Mesenchymal stem cell (in vitro differentiated cells and primary cell): ENCODE measurements at regions not wholly inside any gene's neighbourhood (a gene's known extent, or its start where the extent isn't known, plus 50 kb on each side); places are given as distances from the start of the nearest gene placed in this dataset.
A peak's percentile ranks its signal among the peaks of the same experiment; 100 is the strongest.

ENCODE experiments used
- DNase-seq: peaks from one replicate; pipeline ENCODE4 v3.0.0-alpha.2; 2013
- H2AFZ ChIP-seq: one replicate; pipeline ENCODE4 v1.6.1; 2013; ENCODE audit warnings: low read depth, mild to moderate bottlenecking, control low read depth, inconsistent platforms, low read length, moderate library complexity
- H2AK5ac ChIP-seq: 2 replicates; pipeline ENCODE4 v1.6.1; 2013; ENCODE audit warnings: low read length, moderate library complexity, mild to moderate bottlenecking, inconsistent platforms; ENCODE audit not compliant: severe bottlenecking
- H2BK120ac ChIP-seq: one replicate; pipeline ENCODE4 v1.6.1; 2013; ENCODE audit warnings: low read depth, mild to moderate bottlenecking, inconsistent platforms, low read length, moderate library complexity
- H2BK12ac ChIP-seq, 2 experiments: one replicate each; pipeline ENCODE4 v1.6.1; 2013; ENCODE audit warnings: inconsistent platforms in 2 of 2, low read length in 2 of 2, mild to moderate bottlenecking in 2 of 2, moderate library complexity in 2 of 2, control low read depth in 1 of 2
- H2BK15ac ChIP-seq: one replicate; pipeline ENCODE4 v1.6.1; 2013; ENCODE audit warnings: mild to moderate bottlenecking, low read depth, inconsistent platforms; ENCODE audit not compliant: poor library complexity, severe bottlenecking
- H2BK5ac ChIP-seq: 2 replicates; pipeline ENCODE4 v1.6.1; 2013; ENCODE audit warnings: low read depth, mild to moderate bottlenecking, low read length, control low read depth, inconsistent platforms; ENCODE audit not compliant: poor library complexity, severe bottlenecking
- H3K14ac ChIP-seq, 2 experiments: one replicate each; pipeline ENCODE4 v1.6.1; 2013; ENCODE audit warnings: inconsistent platforms in 2 of 2, low read length in 2 of 2, control low read depth in 1 of 2, mild to moderate bottlenecking in 1 of 2, moderate library complexity in 1 of 2
- H3K18ac ChIP-seq, 2 experiments: one replicate each; pipeline ENCODE4 v1.6.1; 2013; ENCODE audit warnings: inconsistent platforms in 2 of 2, low read length in 2 of 2, control low read depth in 1 of 2, low read depth in 1 of 2, mild to moderate bottlenecking in 1 of 2
- H3K23ac ChIP-seq, 2 experiments: one replicate each; pipeline ENCODE4 v1.6.1; 2013; ENCODE audit warnings: inconsistent platforms in 2 of 2, low read length in 2 of 2, mild to moderate bottlenecking in 2 of 2, moderate library complexity in 2 of 2, control low read depth in 1 of 2
- H3K27ac ChIP-seq: 2 replicates; pipeline ENCODE4 v1.5.1; 2013; ENCODE audit warnings: mild to moderate bottlenecking, moderate library complexity, low read length, control low read depth, inconsistent platforms; ENCODE audit not compliant: poor library complexity, severe bottlenecking
- H3K27me3 ChIP-seq, 2 experiments: 2 replicates each; pipeline versions ENCODE4 v1.6.1 to v1.7.0; 2013; ENCODE audit warnings: low read length in 2 of 2, mild to moderate bottlenecking in 2 of 2, moderate library complexity in 2 of 2, control low read depth in 1 of 2, inconsistent platforms in 1 of 2; ENCODE audit not compliant: control insufficient read depth in 1 of 2, insufficient read depth in 1 of 2
- H3K36me3 ChIP-seq, 2 experiments: 2 replicates each; pipeline versions ENCODE4 v1.6.1 to v1.7.0; 2013; ENCODE audit warnings: low read length in 2 of 2, control low read depth in 1 of 2, inconsistent platforms in 1 of 2, low read depth in 1 of 2, mild to moderate bottlenecking in 1 of 2; ENCODE audit not compliant: insufficient read depth in 2 of 2, control insufficient read depth in 1 of 2
- H3K4ac ChIP-seq, 2 experiments: one replicate each; pipeline ENCODE4 v1.6.1; 2013; ENCODE audit warnings: inconsistent platforms in 2 of 2, low read length in 2 of 2, mild to moderate bottlenecking in 2 of 2, moderate library complexity in 2 of 2, control low read depth in 1 of 2, low read depth in 1 of 2
- H3K4me1 ChIP-seq: 2 replicates; pipeline ENCODE4 v1.6.1; 2013; ENCODE audit warnings: low read depth, low read length, control low read depth; ENCODE audit not compliant: control insufficient read depth, insufficient read depth
- H3K4me2 ChIP-seq: 2 replicates; pipeline ENCODE4 v1.6.1; 2013; ENCODE audit warnings: low read length, mild to moderate bottlenecking, inconsistent platforms; ENCODE audit not compliant: poor library complexity, severe bottlenecking
- H3K4me3 ChIP-seq, 2 experiments: 2 replicates each; pipeline versions ENCODE4 v1.5.1 to v1.7.0; 2013; ENCODE audit warnings: low read length in 2 of 2, mild to moderate bottlenecking in 2 of 2, control low read depth in 1 of 2, low read depth in 1 of 2; ENCODE audit not compliant: insufficient read depth in 1 of 2
- H3K79me1 ChIP-seq: replicated peaks from 2 replicates; pipeline ENCODE4 v1.6.1; 2013; ENCODE audit warnings: mild to moderate bottlenecking, control low read depth, low read length, inconsistent platforms; ENCODE audit not compliant: poor library complexity, severe bottlenecking
- H3K9ac ChIP-seq: 2 replicates; pipeline ENCODE4 v1.7.0; 2013; ENCODE audit warnings: mild to moderate bottlenecking, low read length, moderate library complexity
- H3K9me3 ChIP-seq: 2 replicates; pipeline ENCODE4 v1.7.0; 2013; ENCODE audit warnings: mild to moderate bottlenecking, low read length; ENCODE audit not compliant: control insufficient read depth
- H4K8ac ChIP-seq: one replicate; pipeline ENCODE4 v1.6.1; 2013; ENCODE audit warnings: inconsistent platforms, mild to moderate bottlenecking, low read length, moderate library complexity
- H4K91ac ChIP-seq: one replicate; pipeline ENCODE4 v1.6.1; 2013; ENCODE audit warnings: mild to moderate bottlenecking, low read length, inconsistent platforms
- WGBS: methylation state at CpG from one replicate; pipeline ENCODE4 v1.1.7; 2013; ENCODE audit warnings: mixed read lengths; 5-methylcytosine and 5-hydroxymethylcytosine counted together

- H2BK12ac ChIP-seq, result no peak overlapping the region
- H3K4ac ChIP-seq, result no peak overlapping the region
- no peak overlapping the region for H3K27ac ChIP-seq
- no peak overlapping the region for H2BK120ac ChIP-seq
- no peak overlapping the region for H2BK15ac ChIP-seq
- no peak overlapping the region for H2BK5ac ChIP-seq
- H3K4me2 ChIP-seq, result no peak overlapping the region
- no peak overlapping the region for H3K23ac ChIP-seq
- no peaks in the 10 kb centered on the region for H3K9me3 ChIP-seq
- DNase-seq, result no peak
- H3K36me3 ChIP-seq, result no peaks in the 10 kb centered on the region
- no peak overlapping the region for H3K4me3 ChIP-seq
- 92% methylated on average over 6 of the region's 12 CpGs for WGBS
- no peak overlapping the region for H3K18ac ChIP-seq
- H3K79me1 ChIP-seq, result no peaks in the 10 kb centered on the region
- H3K14ac ChIP-seq, result no peak overlapping the region
- no peak overlapping the region for H2AFZ ChIP-seq
- no peak overlapping the region for H4K91ac ChIP-seq
- H3K4me1 ChIP-seq, result no peaks in the 10 kb centered on the region
- H3K27me3 ChIP-seq, result no peaks in the 10 kb centered on the region
- H3K9ac ChIP-seq, result no peak overlapping the region
- H2AK5ac ChIP-seq, result no peak overlapping the region
- H4K8ac ChIP-seq, result no peak overlapping the region
These were observed 89.2 kb upstream of the SPATA12 start for GRCh38 chr3:56971261-56971660.

GRCh38 chr3:56970461-56970879 lies 90.0 kb upstream of the SPATA12 start:
- DNase-seq, result peak; percentile 9

GRCh38 chr3:56969851-56970250 lies 90.6 kb upstream of the SPATA12 start:
- Histone ChIP-seq H3K14ac (no peak overlapping the region), H2BK15ac (no peak overlapping the region), H3K9ac (no peak overlapping the region), H2AK5ac (no peak overlapping the region), H3K79me1 (no peaks in the 10 kb centered on the region), H3K4me1 (no peaks in the 10 kb centered on the region), H3K27me3 (no peaks in the 10 kb centered on the region), H3K23ac (no peak overlapping the region), H3K18ac (no peak overlapping the region), H2BK120ac (no peak overlapping the region), H3K27ac (no peak overlapping the region), H3K4ac (no peak overlapping the region), H3K36me3 (no peaks in the 10 kb centered on the region), H3K4me3 (no peak overlapping the region), H2BK5ac (no peak overlapping the region), H3K4me2 (no peak overlapping the region), H4K91ac (no peak overlapping the region), H3K9me3 (no peaks in the 10 kb centered on the region), H4K8ac (no peak overlapping the region), H2BK12ac (no peak overlapping the region), H2AFZ (no peak overlapping the region)
- WGBS, result no CpG with 5 or more reads among the region's 1 CpG
- no peak for DNase-seq

More at GRCh38 chr3:56970461-56970879, 90.0 kb upstream of the SPATA12 start:
- H2BK5ac ChIP-seq, result no peak overlapping the region
- no peak overlapping the region for H2AFZ ChIP-seq
- no peak overlapping the region for H3K23ac ChIP-seq
- H3K79me1 ChIP-seq, result no peaks in the 10 kb centered on the region
- no peaks in the 10 kb centered on the region for H3K36me3 ChIP-seq
- no peak overlapping the region for H3K18ac ChIP-seq
- no peak overlapping the region for H2AK5ac ChIP-seq
- no peaks in the 10 kb centered on the region for H3K9me3 ChIP-seq
- WGBS, result 67% methylated on average over 5 of the region's 7 CpGs
- H3K4me3 ChIP-seq, result no peak overlapping the region
- no peak overlapping the region for H4K8ac ChIP-seq
- no peak overlapping the region for H3K9ac ChIP-seq
- H3K4me1 ChIP-seq, result no peaks in the 10 kb centered on the region
- H3K14ac ChIP-seq, result no peak overlapping the region
- H3K4ac ChIP-seq, result no peak overlapping the region
- no peaks in the 10 kb centered on the region for H3K27me3 ChIP-seq
- H2BK12ac ChIP-seq, result no peak overlapping the region
- H3K4me2 ChIP-seq, result no peak overlapping the region
- H2BK120ac ChIP-seq, result no peak overlapping the region
- no peak overlapping the region for H2BK15ac ChIP-seq
- H3K27ac ChIP-seq, result no peak overlapping the region
- no peak overlapping the region for H4K91ac ChIP-seq

GRCh38 chr3:56966509-56966908 lies 94.0 kb upstream of the SPATA12 start:
- H3K4me2 ChIP-seq, result no peak overlapping the region
- no peak overlapping the region for H3K4ac ChIP-seq
- no peaks in the 10 kb centered on the region for H3K9me3 ChIP-seq
- H3K27ac ChIP-seq, result no peak overlapping the region
- DNase-seq, result no peak
- H4K8ac ChIP-seq, result no peak overlapping the region
- no peak overlapping the region for H2AFZ ChIP-seq
- H3K36me3 ChIP-seq, result no peaks in the 10 kb centered on the region
- H4K91ac ChIP-seq, result no peak overlapping the region
- no peaks in the 10 kb centered on the region for H3K27me3 ChIP-seq
- H2BK120ac ChIP-seq, result no peak overlapping the region
- no peak overlapping the region for H2BK15ac ChIP-seq
- no peak overlapping the region for H2AK5ac ChIP-seq
- no peaks in the 10 kb centered on the region for H3K4me1 ChIP-seq
- H3K79me1 ChIP-seq, result no peaks in the 10 kb centered on the region
- no peak overlapping the region for H2BK5ac ChIP-seq
- H3K9ac ChIP-seq, result no peak overlapping the region
- H3K18ac ChIP-seq, result no peak overlapping the region
- no peak overlapping the region for H3K23ac ChIP-seq
- H3K14ac ChIP-seq, result no peak overlapping the region
- H3K4me3 ChIP-seq, result no peak overlapping the region
- no peak overlapping the region for H2BK12ac ChIP-seq
